Calu3 (cell line): ENCODE measurements at regions not wholly inside any gene's neighbourhood (a gene's known extent, or its start where the extent isn't known, plus 50 kb on each side); places are given as distances from the start of the nearest gene placed in this dataset.

Source experiments
- BruUV-seq: library from RNA; stranded (reverse); fragments of 400-500 nt; replicated peaks from 2 replicates; lab custom pipeline; 2021; lab: Mats Ljungman, UMichigan
- CTCF ChIA-PET: fragments of 300-600 bp; sonication (Branson Sonifier 250); formaldehyde crosslinking; loops from one replicate; lab custom pipeline; 2022; ENCODE audit warnings: antibody characterized with exemption; lab: Charles Lee
- DNase-seq: peaks from one replicate; pipeline ENCODE4 v3.0.0; 2022
- H3K27ac Mint-ChIP-seq: one replicate; pipeline ENCODE4 v1.8.0; 2022; ENCODE audit warnings: mixed read lengths; ENCODE audit not compliant: unreplicated experiment
- H3K27me3 Mint-ChIP-seq: one replicate; pipeline ENCODE4 v1.8.0; 2022; ENCODE audit warnings: mixed read lengths; ENCODE audit not compliant: unreplicated experiment
- H3K36me3 Mint-ChIP-seq: one replicate; pipeline ENCODE4 v1.8.0; 2022; ENCODE audit warnings: mild to moderate bottlenecking, moderate library complexity, mixed read lengths; ENCODE audit not compliant: insufficient read depth, unreplicated experiment
- H3K4me1 Mint-ChIP-seq: one replicate; pipeline ENCODE4 v1.8.0; 2022; ENCODE audit warnings: mild to moderate bottlenecking, low read depth, mixed read lengths; ENCODE audit not compliant: unreplicated experiment
- H3K4me3 Mint-ChIP-seq: one replicate; pipeline ENCODE4 v1.8.0; 2022; ENCODE audit warnings: mild to moderate bottlenecking, low read depth, moderate library complexity, mixed read lengths; ENCODE audit not compliant: unreplicated experiment
- H3K9me3 Mint-ChIP-seq: one replicate; pipeline ENCODE4 v1.8.0; 2022; ENCODE audit warnings: low read depth, mixed read lengths; ENCODE audit not compliant: unreplicated experiment
- CTCF ChIP-seq: fragments of 200-600 bp; IDR thresholded peaks from one replicate; pipeline ENCODE4 v1.8.0; 2022; ENCODE audit warnings: antibody characterized with exemption; ENCODE audit not compliant: unreplicated experiment
- intact Hi-C: fragments of 100-400 bp; cut with micrococcal nuclease; formaldehyde crosslinking; loops from one replicate; pipeline ENCODE4 v1.10.0; 2022; ENCODE audit not compliant: unreplicated experiment

- CTCF ChIA-PET: no interaction called here
- Mint-ChIP-seq H3K27ac (no peak overlapping the region), H3K4me3 (no peak overlapping the region), H3K36me3 (no peaks in the 10 kb centered on the region), H3K4me1 (peaks cover 8% of the 10 kb centered on the region), H3K27me3 (peaks cover 12% of the 10 kb centered on the region), H3K9me3 (no peaks in the 10 kb centered on the region)
- TF ChIP-seq CTCF: no peak
- no peak for DNase-seq
- BruUV-seq: no TSS peak
- intact Hi-C loops: no loop called here
Observed at GRCh38 chr9:38196714-38197113, 127.7 kb upstream of the SHB start.

GRCh38 chr9:38195737-38196161 lies 126.7 kb upstream of the SHB start:
- no peak overlapping the region for H3K4me3 Mint-ChIP-seq
- no peak for DNase-seq
- H3K9me3 Mint-ChIP-seq: no peaks in the 10 kb centered on the region
- no peak for TF ChIP-seq CTCF
- H3K27ac Mint-ChIP-seq: no peak overlapping the region
- peaks cover 8% of the 10 kb centered on the region for H3K4me1 Mint-ChIP-seq
- CTCF ChIA-PET: no interaction called here
- no peaks in the 10 kb centered on the region for H3K36me3 Mint-ChIP-seq
- H3K27me3 Mint-ChIP-seq: peaks cover 12% of the 10 kb centered on the region
- BruUV-seq: no TSS peak
- intact Hi-C loops: no loop called here

GRCh38 chr9:38194870-38195269 lies 125.8 kb upstream of the SHB start:
- no peak for TF ChIP-seq CTCF
- no peaks in the 10 kb centered on the region for H3K9me3 Mint-ChIP-seq
- H3K4me3 Mint-ChIP-seq: no peak overlapping the region
- no TSS peak for BruUV-seq
- no peak for DNase-seq
- peaks cover 8% of the 10 kb centered on the region for H3K4me1 Mint-ChIP-seq
- intact Hi-C loops: no loop called here
- H3K27me3 Mint-ChIP-seq: peaks cover 12% of the 10 kb centered on the region
- H3K27ac Mint-ChIP-seq: no peak overlapping the region
- CTCF ChIA-PET: no interaction called here
- H3K36me3 Mint-ChIP-seq: no peaks in the 10 kb centered on the region

GRCh38 chr9:38192731-38193265 lies 123.8 kb upstream of the SHB start:
- Mint-ChIP-seq H3K27ac (no peak overlapping the region), H3K27me3 (peaks cover 2% of the 10 kb centered on the region), H3K4me3 (no peak overlapping the region), H3K9me3 (no peaks in the 10 kb centered on the region), H3K4me1 (peaks cover 8% of the 10 kb centered on the region), H3K36me3 (no peaks in the 10 kb centered on the region)
- intact Hi-C loops: no loop called here
- CTCF ChIA-PET: no interaction called here
- no TSS peak for BruUV-seq
- DNase-seq: no peak
- no peak for TF ChIP-seq CTCF
